Fibroblast of mammary gland (primary cell): ENCODE measurements at regions not wholly inside any gene's neighbourhood (a gene's known extent, or its start where the extent isn't known, plus 50 kb on each side); places are given as distances from the start of the nearest gene placed in this dataset.

ENCODE experiments used
- DNase-seq: peaks from one replicate; pipeline ENCODE4 v3.0.0-alpha.2; 2010; ENCODE audit warnings: low read depth
- H3K4me3 ChIP-seq: 2 replicates; pipeline ENCODE4 v1.5.1; 2011; ENCODE audit warnings: low read depth, mild to moderate bottlenecking, low read length, moderate library complexity; ENCODE audit not compliant: control insufficient read depth
- TF ChIP-seq, protein P1 (sequence below): conservative IDR thresholded peaks from 2 replicates; pipeline ENCODE4 v1.5.1; 2011; ENCODE audit warnings: low read depth, low read length, inconsistent platforms; ENCODE audit not compliant: control insufficient read depth, insufficient read depth

- no peak overlapping the region for H3K4me3 ChIP-seq
- TF ChIP-seq, protein P1, sequence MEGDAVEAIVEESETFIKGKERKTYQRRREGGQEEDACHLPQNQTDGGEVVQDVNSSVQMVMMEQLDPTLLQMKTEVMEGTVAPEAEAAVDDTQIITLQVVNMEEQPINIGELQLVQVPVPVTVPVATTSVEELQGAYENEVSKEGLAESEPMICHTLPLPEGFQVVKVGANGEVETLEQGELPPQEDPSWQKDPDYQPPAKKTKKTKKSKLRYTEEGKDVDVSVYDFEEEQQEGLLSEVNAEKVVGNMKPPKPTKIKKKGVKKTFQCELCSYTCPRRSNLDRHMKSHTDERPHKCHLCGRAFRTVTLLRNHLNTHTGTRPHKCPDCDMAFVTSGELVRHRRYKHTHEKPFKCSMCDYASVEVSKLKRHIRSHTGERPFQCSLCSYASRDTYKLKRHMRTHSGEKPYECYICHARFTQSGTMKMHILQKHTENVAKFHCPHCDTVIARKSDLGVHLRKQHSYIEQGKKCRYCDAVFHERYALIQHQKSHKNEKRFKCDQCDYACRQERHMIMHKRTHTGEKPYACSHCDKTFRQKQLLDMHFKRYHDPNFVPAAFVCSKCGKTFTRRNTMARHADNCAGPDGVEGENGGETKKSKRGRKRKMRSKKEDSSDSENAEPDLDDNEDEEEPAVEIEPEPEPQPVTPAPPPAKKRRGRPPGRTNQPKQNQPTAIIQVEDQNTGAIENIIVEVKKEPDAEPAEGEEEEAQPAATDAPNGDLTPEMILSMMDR, result no peak
- DNase-seq, result no peak
These were observed 340.0 kb downstream of the GABRG2 start for GRCh38 chr5:162407614-162408013.

GRCh38 chr5:162410365-162410764 is 342.8 kb downstream of the GABRG2 start:
- H3K4me3 ChIP-seq, result no peak overlapping the region
- no peak for DNase-seq
- TF ChIP-seq, protein P1, result no peak

DNA sequence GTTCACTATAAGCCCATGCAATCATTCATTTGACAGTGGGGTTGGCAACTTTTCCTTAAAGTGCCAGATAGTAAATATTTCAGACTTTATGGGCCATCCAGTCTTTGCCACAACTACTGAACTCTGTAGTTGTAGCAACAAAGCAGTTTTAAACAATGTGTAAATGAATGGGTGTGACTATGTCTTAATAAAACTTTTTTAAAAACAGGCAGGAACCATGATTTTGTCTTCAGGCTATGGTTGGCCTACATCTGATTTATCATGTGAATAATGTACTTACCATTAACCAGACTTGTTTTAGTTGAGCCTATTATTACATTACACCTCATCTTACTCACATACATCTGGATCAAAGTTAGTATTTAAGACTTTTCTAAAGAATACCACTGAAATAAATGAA is 361.6 kb downstream of the GABRG2 start:
- no peak overlapping the region for H3K4me3 ChIP-seq
- DNase-seq, result no peak
- TF ChIP-seq, protein P1, result no peak

DNA sequence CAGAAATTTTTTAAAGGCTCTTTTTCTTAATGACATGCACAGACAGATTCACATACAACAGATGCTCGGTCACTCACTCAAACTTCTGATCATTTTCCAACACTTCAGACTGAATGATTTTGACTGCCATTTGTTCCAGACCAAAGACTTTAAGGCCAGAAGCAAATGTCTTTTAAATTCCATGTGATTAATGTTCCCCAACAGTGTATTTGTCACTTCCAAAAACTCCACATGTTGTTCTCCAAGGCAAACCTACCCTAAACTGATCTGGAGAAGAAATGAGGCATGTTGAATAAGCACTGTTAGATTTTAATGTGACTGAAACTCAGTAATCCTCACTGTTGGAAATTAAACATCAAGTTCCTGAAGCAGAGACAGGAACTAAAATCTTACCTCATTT is 366.7 kb downstream of the GABRG2 start:
- no peak overlapping the region for H3K4me3 ChIP-seq
- DNase-seq, result no peak
- TF ChIP-seq, protein P1, result no peak

GRCh38 chr5:162436055-162436454 is 368.5 kb downstream of the GABRG2 start:
- TF ChIP-seq, protein P1, result no peak
- no peak for DNase-seq
- H3K4me3 ChIP-seq, result no peak overlapping the region

DNA sequence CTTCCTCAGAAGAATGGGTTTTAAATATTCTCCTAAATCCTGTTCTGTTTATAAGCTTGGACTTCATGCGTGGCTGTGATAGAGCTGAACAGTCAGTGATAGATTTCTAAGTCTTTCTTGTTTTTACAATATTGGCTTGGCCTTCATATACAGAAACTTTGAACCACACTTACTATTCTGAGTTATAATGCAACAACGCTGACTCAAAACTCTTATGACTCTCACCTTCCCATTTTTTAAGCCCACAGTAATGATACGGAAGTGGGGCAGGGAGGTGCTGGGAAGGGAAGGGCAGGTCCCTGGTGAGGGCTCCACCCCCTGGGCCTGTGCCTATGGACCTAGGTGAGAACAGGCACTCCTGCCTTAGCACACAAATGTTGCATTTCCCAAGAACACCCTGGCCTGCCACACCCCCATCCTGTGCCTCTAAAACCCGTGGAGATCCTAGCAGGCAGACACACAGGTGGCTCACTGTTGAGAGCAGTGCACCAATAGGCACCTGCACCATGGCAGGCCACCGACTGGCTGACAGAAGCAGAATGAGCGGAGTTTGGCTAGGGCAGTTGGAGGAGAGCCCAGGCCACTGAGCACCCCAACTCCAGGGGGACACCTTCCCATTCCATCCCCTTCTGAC is 376.7 kb downstream of the GABRG2 start:
- TF ChIP-seq, protein P1, result no peak
- H3K4me3 ChIP-seq, result no peak overlapping the region
- DNase-seq, result no peak

DNA sequence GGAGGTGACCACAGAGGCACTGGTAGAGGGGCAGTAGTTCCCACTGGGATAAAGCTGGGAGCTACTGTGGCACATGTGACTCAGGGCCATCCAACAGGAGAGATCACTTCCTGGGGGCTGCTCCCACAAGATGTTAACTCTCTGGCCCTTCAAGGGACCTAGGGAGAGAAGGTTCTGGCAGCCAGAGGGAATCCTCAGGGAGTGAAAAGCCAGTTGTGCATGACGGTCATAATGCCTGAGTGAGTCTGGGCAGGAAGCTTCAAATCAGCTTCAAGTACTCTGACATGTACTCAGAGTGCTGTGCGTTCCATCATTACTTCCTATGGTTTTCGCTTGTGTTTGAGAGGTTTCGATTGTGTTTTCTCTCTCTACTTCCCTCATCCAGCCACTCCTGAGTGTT is 388.5 kb downstream of the GABRG2 start:
- DNase-seq, result no peak

More for the DNA sequence above, 388.5 kb downstream of the GABRG2 start:
- H3K4me3 ChIP-seq, result no peak overlapping the region
- TF ChIP-seq, protein P1, result no peak
